IPS-18c (cell line): ENCODE measurements at regions not wholly inside any gene's neighbourhood (a gene's known extent, or its start where the extent isn't known, plus 50 kb on each side); places are given as distances from the start of the nearest gene placed in this dataset.

Experiments used
- H3K4me3 ChIP-seq: 2 replicates; pipeline ENCODE4 v1.7.0; 2013; ENCODE audit warnings: low read depth, mild to moderate bottlenecking, low read length, moderate library complexity; ENCODE audit not compliant: insufficient read depth
- H3K9me3 ChIP-seq: one replicate; pipeline ENCODE4 v1.6.1; 2013; ENCODE audit warnings: mild to moderate bottlenecking, low read length, moderate library complexity; ENCODE audit not compliant: control insufficient read depth, insufficient read depth

DNA sequence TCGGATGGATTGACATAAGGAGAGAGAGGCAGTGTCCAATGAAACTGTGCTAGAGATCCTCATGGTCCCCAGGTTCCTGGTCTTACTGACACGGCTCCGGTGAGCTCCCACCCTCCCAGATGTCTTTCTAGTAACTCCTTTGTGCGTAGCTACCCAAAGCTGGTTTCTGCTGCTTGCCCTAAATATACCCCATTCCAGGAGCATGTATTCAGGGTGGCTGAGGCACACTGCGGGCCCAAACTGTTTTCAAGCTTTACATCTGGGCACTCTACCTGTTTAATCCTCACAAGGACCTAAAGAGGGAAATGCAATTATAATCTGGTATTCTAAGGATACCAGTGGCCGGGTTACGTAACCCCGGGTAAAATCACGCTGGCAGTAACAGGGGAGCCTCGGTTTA is 161.2 kb upstream of the NSMCE3 start:
- Histone ChIP-seq H3K9me3 (no peaks in the 10 kb centered on the region), H3K4me3 (no peak overlapping the region)

DNA sequence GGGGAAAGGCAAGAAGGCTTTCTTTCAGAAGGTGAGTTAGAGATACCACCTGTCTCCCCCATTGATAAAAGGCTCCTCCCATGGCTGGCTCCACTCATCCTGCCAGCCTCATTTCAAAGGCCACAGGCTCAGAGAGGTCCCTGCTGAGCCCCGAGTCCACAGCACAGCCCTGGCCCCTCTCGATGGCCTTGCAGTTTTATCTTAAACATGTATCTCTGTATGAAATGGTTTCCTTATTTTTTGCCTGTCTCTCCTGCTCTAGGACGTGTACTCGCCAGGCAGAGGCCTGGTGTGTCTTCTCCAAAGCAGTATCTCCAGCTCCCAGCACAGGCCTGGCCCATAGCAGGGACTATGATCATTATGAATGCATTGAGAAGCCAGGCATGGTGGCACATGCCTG is 160.5 kb upstream of the NSMCE3 start:
- Histone ChIP-seq H3K9me3 (no peaks in the 10 kb centered on the region), H3K4me3 (no peak overlapping the region; the same call in 1 of the 2 replicates)

GRCh38 chr15:29429584-29429983 is 160.0 kb upstream of the NSMCE3 start:
- Histone ChIP-seq H3K4me3 (no peak overlapping the region), H3K9me3 (no peaks in the 10 kb centered on the region)

- no peaks in the 10 kb centered on the region for H3K9me3 ChIP-seq
- H3K4me3 ChIP-seq, result no peak overlapping the region
Observed at GRCh38 chr15:29428925-29429573, 159.4 kb upstream of the NSMCE3 start.

DNA sequence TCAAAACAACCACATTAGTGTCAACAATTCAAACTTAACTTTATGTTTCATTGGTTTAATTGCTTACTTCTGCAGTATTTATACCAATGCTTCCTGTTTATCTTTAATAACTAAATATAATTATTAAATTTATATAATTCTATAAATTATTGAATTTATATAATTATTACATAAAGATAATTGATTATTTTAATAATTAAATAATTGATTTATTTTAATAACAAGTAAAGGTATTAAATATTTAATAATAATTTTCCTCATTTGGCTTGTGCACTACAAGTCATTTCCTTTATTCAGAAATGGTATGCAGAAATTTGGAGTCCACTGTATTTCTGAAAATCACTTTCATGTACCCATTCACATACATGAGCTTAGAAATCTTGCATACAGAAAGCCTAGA is 156.2 kb upstream of the NSMCE3 start:
- Histone ChIP-seq H3K9me3 (no peaks in the 10 kb centered on the region), H3K4me3 (no peak overlapping the region)

- no peaks in the 10 kb centered on the region for H3K9me3 ChIP-seq
Observed at GRCh38 chr15:29424118-29424517, 154.5 kb upstream of the NSMCE3 start.

DNA sequence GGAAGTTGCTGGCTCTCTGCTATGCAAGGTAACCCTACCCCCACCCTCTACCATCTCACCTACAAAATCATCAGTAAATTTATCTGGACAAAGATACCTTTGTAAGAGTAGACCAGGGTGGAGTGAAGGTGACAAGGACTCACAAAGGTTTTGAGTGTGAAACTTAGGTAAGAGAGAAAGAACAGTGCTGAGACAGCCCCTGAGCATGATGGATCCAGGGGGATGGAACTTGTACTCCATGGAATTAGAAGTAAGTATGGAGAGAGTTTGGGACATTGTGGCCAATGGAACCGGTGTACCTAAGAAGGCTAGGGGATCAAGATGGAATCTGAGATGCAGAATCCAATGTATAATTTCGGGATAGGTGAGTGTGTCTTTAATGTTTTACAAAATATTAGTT is 153.0 kb upstream of the NSMCE3 start:
- H3K4me3 ChIP-seq, result no peak overlapping the region
- no peaks in the 10 kb centered on the region for H3K9me3 ChIP-seq

More at GRCh38 chr15:29424118-29424517, 154.5 kb upstream of the NSMCE3 start:
- no peak overlapping the region for H3K4me3 ChIP-seq

- no peaks in the 10 kb centered on the region for H3K9me3 ChIP-seq
- H3K4me3 ChIP-seq, result no peak overlapping the region; the same call in 1 of the 2 replicates
Observed at GRCh38 chr15:29420188-29420587, 150.6 kb upstream of the NSMCE3 start.

DNA sequence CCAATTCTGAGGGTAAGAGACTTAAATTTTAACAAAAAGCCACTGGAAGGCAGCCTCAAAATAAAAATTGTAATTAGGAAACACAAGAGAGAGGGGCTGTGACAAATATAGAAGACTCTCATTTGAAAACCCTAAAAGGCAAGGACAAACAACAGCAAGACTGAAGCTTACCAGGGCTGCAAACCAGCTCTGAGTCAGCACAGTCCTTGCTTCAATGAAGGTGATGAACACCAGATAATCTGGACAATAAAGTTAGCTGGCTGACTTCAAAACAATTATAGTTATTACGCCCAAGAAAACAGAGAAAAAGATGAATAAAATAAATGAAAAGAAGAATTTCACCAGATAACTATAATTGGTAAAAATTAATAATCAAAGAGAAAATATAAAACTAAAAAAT is 149.3 kb upstream of the NSMCE3 start:
- Histone ChIP-seq H3K4me3 (no peak overlapping the region), H3K9me3 (no peaks in the 10 kb centered on the region)

GRCh38 chr15:29418178-29418577 is 148.6 kb upstream of the NSMCE3 start:
- Histone ChIP-seq H3K9me3 (no peaks in the 10 kb centered on the region), H3K4me3 (no peak overlapping the region)

DNA sequence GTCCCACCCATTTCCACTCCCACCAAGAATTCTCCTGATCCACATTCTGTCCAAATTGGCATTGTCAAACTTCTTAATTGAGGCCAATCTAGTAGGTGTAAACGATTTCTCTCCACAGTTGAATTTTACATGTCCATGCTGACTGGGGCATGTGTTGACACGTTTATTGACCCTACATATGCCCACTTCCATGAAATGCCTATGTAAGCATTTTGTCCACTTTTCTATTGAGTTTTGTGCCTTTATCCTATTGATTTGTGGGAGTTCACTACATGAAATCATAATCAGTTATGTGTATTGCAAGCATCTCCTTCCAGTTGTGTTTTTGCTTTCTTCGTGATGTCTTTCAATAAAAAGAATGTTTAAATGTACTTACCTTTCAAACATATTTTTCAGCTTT is 141.7 kb upstream of the NSMCE3 start:
- H3K4me3 ChIP-seq, result no peak overlapping the region
- H3K9me3 ChIP-seq, result no peaks in the 10 kb centered on the region

GRCh38 chr15:29410338-29410737 is 140.7 kb upstream of the NSMCE3 start:
- H3K4me3 ChIP-seq, result no peak overlapping the region
- H3K9me3 ChIP-seq, result no peaks in the 10 kb centered on the region

DNA sequence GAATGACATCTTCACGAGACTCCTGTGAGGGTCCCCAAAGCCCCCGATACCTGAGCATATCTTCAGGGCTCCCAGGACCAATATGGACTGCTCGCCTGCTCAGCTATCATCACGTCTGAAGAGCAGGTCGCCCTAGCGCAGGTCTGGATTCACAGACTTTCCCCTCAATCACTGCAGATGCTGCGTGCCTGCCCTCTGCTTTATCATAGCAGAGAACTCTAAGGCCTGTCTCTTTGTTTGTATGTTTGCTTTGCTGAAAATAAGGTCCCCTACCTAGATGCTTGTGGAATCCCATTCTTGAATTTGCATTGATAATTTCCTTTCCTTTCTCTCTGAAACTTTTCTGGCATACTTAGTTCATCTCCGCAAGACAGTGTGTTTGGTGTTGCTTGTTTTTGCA is 140.3 kb upstream of the NSMCE3 start:
- no peaks in the 10 kb centered on the region for H3K9me3 ChIP-seq
- H3K4me3 ChIP-seq, result no peak overlapping the region

- no peak overlapping the region for H3K4me3 ChIP-seq
- no peaks in the 10 kb centered on the region for H3K9me3 ChIP-seq
Observed at GRCh38 chr15:29405564-29405963, 135.9 kb upstream of the NSMCE3 start.

DNA sequence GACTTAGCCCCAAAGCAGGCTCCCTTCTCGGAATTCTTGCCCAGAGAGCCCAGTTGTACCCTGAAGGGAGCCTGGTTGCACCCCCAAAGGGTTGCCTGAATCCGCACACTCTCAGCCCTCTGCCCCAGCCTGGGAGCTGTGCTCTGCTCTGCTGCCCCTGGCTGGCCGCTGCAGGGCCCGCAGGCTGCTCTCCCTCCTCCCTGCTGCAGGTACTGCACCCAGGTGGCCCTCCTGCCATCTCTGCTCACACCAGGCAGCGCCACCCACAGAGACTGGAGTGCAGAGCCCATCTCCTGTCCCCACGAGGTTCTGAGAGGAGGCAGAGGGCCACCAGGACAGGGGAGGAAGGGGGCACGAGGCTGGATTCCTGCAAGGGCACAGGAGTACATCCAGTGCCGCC is 134.2 kb upstream of the NSMCE3 start:
- Histone ChIP-seq H3K9me3 (no peaks in the 10 kb centered on the region), H3K4me3 (no peak overlapping the region)

GRCh38 chr15:29401644-29402043 is 132.0 kb upstream of the NSMCE3 start:
- Histone ChIP-seq H3K4me3 (no peak overlapping the region), H3K9me3 (no peaks in the 10 kb centered on the region)

DNA sequence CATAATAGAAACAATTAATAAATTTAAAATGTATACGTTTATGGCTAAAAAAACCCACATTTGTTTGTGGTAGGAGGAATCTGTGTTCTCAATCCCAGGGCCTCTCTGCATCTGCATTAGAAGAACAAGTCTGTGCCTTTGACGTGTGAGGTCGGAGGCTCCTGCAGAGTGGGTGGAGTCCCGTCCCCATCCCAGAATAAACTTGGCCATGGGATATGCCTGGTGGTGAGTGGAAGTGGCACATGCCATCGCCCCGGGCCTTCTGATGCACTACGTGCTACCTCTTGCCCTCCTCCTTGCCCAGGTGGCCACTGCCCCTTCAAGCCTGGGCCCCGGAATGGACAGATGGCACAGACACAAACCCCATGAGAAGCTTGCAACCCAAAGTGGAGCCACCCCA is 131.1 kb upstream of the NSMCE3 start:
- Histone ChIP-seq H3K9me3 (no peaks in the 10 kb centered on the region), H3K4me3 (no peak overlapping the region)

DNA sequence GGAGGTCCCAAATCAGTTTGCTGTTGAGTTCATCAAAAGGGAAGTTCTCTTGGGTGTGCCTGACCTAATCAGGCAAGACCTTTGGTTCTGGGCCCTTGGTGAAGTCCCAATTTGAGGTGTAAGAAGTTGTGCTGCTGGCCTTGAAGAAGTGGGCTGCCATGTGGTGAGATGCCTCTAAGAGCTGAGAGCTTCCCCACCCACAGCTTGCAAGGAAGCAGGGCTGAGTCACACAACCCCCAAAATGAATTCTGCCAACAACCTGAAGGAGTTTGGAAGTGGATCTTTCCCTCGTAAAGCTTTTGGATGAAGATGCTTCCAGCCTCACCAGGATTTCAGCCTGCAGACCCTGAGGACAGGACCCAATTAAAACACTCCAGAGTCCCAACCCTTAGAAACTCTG is 129.3 kb upstream of the NSMCE3 start:
- Histone ChIP-seq H3K9me3 (no peaks in the 10 kb centered on the region), H3K4me3 (no peak overlapping the region)

DNA sequence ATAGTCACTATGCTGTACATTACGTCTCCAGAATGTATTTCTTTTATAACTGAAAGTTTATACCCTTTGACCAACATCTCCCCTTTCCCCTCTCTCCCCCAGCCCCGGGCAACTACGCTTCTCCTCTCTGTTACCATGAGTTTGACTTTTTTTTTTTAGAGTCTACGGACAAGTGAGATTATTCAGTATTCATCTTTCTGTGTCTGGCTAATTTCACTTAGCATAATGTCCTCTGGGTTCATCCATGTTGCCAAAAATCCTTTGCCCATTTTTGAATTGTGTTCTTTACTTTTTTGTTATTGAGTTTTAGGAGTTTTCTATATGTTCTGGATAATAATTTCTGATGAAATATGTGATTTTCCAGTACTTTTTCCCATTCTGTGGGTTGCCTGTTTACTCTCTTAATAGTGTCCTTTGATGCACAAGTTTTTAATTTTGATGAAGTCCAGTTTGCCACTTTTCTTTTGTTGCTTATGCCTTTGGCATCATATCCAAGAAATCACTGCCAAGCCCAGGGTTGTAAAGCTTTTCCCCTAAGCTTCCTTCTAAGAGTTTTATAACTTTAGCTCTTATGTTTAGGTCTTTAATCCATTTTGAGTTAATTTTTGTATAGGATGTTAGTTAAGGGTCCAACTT is 126.7 kb upstream of the NSMCE3 start:
- Histone ChIP-seq H3K4me3 (no peak overlapping the region), H3K9me3 (no peaks in the 10 kb centered on the region)
